ENCODE measurements at regions not wholly inside any gene's neighbourhood (a gene's known extent, or its start where the extent isn't known, plus 50 kb on each side); places are given as distances from the start of the nearest gene placed in this dataset.

DNA sequence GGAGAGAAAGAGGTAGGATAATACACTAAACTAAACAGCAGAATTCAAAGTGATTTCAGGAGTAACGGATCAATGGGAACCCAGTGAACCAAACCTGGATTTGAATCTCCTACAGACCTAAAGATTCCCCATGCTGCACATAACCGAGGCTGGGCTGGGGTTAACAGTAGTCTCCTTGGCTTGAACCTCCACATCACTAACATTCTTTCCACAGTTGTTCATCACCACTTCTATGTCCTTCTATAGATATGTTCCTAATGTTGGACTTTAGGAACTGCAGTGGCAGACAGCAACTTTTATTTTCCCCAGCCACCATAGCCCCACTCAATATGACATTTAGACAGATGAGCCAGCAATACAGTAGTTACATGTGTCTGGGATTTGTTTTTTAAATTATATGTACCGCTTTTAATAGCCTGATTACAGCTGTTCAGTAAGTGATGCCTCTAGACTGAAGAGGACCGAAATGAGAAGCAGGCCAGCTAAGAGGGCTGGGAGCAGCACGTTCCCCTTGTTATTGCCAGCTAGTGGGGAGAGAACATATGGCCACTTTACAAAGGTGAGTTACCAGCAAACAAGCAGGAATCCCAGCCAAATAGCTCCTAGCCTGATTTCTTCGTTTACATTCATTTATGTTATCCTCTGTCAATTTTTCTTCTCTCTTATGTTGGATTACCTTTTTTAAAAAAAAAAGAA is 472.6 kb upstream of the CDIN1 start:
- TF ChIP-seq GABPA (IDR thresholded peaks at IDR 0.05; ENCODE audit: low read depth) (no peak), CHD2 (IDR thresholded peaks at IDR 0.05; ENCODE audit: borderline replicate concordance, low read depth, low read length) (no peak), ASH2L (IDR thresholded peaks at IDR 0.05; ENCODE audit: borderline replicate concordance, low read depth) (no peak), POLR2A (IDR thresholded peaks at IDR 0.05; ENCODE audit: low read depth, low read length) (no peak), SUZ12 (IDR thresholded peaks at IDR 0.05; ENCODE audit: unreplicated experiment) (no peak), SMARCA5 (IDR thresholded peaks at IDR 0.05) (no peak)
- TF ChIP-seq, protein P1, sequence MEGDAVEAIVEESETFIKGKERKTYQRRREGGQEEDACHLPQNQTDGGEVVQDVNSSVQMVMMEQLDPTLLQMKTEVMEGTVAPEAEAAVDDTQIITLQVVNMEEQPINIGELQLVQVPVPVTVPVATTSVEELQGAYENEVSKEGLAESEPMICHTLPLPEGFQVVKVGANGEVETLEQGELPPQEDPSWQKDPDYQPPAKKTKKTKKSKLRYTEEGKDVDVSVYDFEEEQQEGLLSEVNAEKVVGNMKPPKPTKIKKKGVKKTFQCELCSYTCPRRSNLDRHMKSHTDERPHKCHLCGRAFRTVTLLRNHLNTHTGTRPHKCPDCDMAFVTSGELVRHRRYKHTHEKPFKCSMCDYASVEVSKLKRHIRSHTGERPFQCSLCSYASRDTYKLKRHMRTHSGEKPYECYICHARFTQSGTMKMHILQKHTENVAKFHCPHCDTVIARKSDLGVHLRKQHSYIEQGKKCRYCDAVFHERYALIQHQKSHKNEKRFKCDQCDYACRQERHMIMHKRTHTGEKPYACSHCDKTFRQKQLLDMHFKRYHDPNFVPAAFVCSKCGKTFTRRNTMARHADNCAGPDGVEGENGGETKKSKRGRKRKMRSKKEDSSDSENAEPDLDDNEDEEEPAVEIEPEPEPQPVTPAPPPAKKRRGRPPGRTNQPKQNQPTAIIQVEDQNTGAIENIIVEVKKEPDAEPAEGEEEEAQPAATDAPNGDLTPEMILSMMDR (IDR thresholded peaks at IDR 0.05 in 2 of 3, conservative IDR thresholded peaks at IDR 0.05 in 1 of 3; ENCODE audit: control insufficient read depth in 2 of 3, extremely low read depth in 1 of 3, insufficient read depth in 1 of 3, low read depth in 3 of 3, low read length in 3 of 3): no peak

Measured in GM12878 (cell line).